PC-3 (cell line): ENCODE measurements at regions not wholly inside any gene's neighbourhood (a gene's known extent, or its start where the extent isn't known, plus 50 kb on each side); places are given as distances from the start of the nearest gene placed in this dataset.

Experiments
- CTCF ChIP-seq: fragments of 300-600 bp; sonication (generic); conservative IDR thresholded peaks from 2 replicates; pipeline ENCODE4 v1.5.1; 2017; ENCODE audit warnings: antibody characterized with exemption, low read depth, mild to moderate bottlenecking, low read length
- EZH2phosphoT487 ChIP-seq: fragments of 300-600 bp; sonication (generic); IDR thresholded peaks from 2 replicates; pipeline ENCODE4 v1.6.1; 2018; ENCODE audit warnings: mild to moderate bottlenecking, antibody characterized with exemption, low read length, borderline replicate concordance

GRCh38 chr2:188752311-188752710 lies 221.9 kb upstream of the COL3A1 start:
- no peak for TF ChIP-seq EZH2phosphoT487
- TF ChIP-seq CTCF, result no peak
